Stimulated activated CD4-positive, alpha-beta T cell treated with anti-CD3 and anti-CD28 coated beads, TNF-alpha, amount 100 ng/mL, for 1 hour (primary cell): ENCODE measurements at regions not wholly inside any gene's neighbourhood (a gene's known extent, or its start where the extent isn't known, plus 50 kb on each side); places are given as distances from the start of the nearest gene placed in this dataset.

Experiments
- DNase-seq, 3 donors: peaks; one replicate each; pipeline ENCODE4 v3.0.0-alpha.2; 2020; ENCODE audit warnings: low read depth in 3 of 3, low spot score in 1 of 3

DNA sequence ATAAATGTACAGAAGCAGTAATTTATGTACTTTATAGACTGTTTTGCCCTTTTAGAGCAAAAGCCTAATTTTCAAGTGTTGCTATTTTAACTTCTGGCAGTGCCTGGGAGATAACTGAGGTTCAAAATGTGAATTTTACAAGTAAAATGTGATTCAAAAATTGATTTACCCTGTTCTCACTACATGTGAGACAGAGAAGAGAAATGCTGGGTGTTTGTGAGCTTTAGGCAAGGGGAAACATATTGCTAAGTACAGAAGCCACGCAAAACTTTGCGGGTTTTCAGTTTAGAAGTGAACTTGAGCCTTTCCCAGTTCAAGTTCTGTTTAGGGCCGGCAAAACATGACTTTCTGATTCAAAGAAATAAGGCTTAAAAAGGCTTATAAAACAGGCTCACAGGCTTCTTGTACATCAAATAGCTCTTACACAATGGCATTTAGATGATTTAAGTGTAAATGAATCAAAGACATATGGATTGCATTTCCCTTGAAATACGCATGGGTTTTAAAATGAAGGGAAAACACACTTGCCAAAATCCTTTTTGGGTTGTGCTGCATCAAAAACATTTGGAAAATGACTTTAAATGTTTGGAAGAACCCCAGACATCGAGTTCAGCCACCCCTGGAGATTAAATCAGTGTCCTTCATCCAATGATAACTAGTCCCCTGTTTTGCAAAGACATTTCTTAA is 370.8 kb upstream of the MEF2C start:
- no peak for DNase-seq

DNA sequence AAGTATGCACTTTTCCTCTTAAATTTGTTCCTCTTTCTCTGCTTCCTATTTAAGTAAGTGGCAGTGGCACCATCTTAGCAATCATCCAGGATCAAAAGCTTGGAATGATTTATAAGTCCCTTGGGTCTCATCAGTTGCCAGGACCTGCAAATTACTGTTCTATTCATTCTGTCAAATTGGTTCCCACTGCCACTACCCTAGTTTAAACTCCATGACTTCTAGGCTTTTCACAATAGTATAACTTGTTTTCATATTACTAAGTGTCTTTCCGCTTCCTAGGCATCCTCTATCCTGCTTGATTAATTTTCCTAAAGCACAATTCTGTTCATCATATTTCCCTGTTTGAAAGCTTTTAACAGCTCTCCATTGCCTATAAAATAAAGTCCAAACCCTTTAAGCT is 363.9 kb upstream of the MEF2C start:
- no peak for DNase-seq

DNA sequence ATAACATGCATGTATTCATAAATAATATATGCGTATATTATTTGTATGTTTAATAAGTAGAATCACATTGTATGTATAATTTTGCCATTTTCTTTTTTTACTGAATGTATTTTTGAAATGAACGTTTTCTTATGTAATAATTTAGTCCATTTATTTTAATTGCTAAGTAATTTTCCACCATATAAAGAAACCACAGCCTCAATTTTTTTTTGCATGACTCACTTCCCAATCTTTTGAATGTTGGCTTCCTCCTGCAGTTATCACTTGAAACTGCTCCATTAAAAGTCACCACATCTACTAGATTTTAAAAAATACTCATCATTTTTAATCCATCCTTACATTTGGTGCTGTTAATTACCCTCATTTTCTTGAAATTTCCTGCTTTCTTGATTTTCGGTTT is 363.3 kb upstream of the MEF2C start:
- no peak for DNase-seq

DNA sequence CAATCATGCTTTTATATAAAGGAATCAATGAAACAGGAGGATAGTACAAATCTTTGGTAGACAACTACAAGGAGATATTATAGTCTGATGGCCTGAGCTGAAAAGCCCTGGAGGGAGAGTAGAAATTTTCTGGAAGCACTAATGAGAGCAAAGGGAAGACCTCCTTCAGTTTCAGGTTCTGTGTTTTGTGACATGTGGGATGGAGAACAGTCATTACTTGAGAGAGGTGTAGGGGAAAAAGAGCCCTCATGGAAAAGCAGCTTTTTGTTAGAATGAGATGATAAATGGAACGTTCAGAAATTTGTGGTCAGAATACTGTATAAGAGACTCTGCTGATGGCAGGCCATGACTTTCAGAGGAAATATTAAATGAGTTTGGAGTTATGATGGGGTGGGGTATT is 360.6 kb upstream of the MEF2C start:
- no peak for DNase-seq

DNA sequence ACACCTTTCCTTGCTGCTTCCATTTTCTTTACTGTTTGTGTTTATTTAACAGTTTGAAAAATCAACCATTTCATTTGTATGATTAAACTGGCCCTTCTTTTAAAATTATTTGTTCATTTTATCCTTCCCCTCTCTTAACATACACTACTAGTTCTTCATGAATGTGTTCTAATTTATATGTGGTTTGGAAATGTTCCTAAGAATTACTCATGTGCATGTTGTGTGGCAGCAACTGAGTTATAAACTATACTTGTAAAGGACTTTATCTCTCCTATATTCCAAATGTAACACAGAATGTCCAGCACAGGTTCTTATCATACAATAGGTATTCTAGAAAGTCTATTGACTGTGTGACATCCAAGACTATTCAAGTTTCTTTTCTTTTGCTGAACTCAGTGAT is 358.2 kb upstream of the MEF2C start:
- no peak for DNase-seq

DNA sequence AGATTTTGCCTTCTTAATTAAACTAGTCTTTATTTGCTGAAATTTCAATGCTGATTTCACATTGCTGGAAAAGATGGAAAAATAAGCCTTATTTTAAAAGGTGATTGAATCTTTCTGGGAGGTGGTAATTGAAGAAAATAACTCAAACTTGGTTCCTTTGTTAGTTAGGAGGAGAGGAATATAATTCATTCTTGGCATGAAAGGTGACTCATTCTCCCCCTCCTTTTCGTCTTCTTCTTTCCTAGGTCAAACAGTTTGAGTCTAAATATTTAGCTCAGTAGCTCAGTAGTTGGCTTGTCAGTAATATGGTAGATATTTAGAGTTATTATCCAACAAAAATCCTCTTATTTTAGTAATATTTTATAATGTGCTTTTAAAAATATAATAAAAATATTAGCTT is 353.9 kb upstream of the MEF2C start:
- no peak for DNase-seq

DNA sequence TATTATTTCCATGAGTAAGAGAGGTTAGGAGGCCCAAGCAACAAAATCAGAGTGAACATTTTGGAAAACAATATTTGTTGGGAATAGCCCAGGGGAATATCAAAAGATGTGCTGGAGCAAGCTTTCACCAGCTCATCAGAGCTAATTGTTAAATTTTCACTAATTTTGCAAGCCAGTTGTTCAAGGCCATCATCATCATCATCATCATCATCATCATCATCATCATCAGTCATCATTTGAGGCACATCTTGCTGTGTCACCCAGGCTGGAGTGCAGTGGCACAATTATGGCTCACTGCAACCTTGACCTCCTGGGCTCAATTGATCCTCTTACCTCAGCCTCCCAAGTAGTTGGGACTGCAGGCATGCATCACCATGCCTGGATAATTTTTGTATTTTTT is 350.5 kb upstream of the MEF2C start:
- DNase-seq: no peak

DNA sequence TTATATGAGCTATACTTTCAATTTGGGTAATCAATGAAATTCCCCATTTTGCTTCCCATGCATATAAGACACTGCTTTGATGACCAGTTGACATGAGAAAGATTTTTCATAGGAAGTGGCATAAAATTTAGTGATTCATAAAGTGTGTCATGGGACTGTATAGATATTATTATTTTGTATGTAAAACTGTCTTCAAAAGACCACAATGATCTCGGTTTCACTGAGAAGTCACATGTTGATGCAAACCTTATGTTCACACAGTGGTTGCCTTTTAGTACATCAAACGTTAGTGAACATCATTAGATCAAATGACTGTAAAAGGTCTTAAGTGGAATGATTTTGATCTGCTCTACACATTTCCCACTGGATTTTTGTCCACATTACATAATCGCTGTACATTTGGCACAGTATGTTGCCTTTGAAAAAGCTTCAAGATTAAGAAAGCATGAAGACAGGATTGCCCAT is 349.2 kb upstream of the MEF2C start:
- no peak for DNase-seq

DNA sequence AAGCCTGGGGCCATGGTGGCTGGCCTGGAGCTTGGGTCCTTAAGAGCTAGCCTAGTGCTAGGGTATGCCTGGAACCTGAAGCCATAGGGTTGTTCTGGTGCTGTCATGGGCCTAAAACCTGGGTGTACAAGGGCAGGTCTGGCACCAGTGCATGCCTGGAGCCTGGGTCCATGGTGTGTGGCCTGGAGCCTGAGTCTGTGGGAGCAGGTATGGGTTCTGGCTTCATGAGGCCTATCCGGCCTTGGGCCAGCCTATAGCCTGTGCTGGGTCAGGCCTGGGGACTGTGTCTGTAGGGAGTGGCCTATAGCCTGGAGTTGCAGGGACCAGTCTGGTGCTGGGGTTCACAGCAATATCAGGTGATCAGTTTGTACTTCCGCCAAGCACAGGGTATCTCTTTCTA is 347.2 kb upstream of the MEF2C start:
- no peak for DNase-seq

DNA sequence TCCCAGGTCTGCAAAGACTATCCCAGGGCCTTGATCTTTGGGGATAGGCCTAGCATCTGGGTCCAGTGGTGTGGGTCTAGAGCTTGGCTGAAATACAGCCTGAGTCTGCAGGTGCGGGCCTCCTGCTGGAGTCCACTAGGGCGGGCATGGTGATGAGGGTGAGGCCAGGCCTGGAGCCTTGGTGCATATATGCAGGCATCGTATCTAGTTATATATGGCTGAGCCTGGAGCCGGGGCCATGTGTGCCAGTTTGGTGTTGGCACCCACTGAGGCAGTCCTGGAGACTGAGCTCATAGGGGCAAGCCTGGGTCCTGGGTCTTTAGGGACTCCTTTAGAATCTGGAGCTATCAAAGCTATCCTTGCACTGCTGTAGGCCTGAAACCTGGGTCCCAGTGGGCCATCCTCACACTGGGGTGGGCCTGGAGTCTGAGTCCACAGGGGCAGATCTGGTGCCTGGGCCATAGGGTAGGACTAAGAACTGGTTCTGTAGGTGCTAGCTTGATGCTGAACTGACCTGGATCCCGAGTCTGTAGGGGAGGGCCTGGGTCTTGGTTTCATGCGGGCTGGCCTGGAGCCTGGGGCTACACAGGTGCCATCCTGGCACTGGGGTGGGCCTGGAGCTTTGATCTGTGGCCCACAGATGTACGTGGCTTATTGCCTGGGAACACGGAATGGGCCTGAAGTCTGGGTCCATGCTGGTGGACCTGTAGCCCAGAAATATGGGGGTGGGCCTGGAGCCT is 346.5 kb upstream of the MEF2C start:
- no peak for DNase-seq

DNA sequence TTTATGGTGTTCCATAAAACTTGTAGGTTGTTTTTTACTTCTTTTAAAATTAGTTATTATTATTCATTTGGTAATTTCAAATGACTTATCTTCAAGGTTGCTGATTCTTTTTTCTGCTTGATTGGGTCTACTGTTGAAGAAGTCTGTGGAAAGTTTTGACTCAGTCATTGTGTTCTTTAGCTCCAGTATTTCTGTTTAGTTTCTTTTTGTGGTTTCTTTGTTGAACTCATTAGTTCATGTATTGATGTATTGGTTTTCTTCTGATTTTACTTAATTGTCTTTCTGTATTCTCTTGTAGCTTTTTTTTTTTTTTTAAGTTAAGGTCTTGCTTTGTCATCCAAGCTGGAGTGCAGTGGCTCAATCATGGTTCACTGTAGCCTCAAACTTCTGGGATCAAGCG is 345.4 kb upstream of the MEF2C start:
- DNase-seq: no peak

DNA sequence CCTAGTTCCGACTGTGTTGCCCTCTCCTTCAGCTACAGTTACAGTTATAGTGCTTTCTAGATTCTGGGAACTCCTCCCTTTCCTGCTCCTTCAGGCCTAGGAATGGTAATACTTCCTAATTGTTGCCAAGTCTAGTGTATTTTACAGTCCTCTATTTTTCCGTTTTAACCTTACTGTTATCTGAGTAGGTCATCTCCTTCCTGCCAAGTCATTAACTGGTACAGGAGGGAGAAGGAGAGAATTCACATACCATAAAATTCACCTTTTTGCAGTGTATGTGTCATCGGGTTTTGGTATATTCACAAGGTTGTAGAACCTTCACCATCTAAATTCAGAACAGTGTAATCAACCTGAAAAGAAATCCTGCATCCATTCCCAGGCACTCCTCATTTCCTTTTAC is 335.4 kb upstream of the MEF2C start:
- no peak for DNase-seq

DNA sequence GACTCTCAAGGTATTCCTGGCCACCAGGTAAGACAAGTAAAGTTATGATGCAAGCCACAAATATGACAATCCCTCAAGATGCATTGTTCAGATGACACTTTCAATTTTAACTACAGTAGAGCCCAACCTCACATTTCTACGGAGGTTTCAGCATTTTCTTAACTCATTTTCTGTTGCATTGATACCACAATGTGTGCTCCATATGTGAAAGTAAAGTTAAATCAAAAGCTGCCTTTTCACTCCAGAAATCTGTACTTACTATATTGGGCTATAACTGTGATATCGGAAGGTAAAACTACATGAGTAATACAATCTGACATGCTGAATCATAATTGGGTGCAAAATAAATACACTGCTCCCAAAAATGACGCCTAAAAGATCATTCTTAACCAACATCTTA is 333.6 kb upstream of the MEF2C start:
- DNase-seq: no peak

DNA sequence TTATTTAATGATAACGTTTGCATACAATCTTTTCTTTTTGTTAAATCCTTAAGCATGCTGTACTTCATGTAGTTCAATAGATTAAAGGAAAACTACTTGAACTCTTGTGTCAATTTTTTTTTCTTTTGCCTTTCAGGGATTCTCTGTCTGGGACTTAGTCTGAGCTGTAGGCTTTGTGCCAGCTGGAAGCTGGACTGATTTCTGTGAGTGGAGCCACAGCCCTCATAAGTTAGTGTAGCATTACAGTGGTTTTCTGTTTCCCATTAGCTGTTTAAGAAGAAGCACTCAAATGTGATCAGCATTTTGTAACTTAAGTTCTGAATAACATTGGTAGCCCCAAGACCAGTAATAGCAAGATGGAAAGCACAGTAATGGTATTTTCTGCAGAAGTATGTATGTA is 330.6 kb upstream of the MEF2C start:
- DNase-seq: no peak

DNA sequence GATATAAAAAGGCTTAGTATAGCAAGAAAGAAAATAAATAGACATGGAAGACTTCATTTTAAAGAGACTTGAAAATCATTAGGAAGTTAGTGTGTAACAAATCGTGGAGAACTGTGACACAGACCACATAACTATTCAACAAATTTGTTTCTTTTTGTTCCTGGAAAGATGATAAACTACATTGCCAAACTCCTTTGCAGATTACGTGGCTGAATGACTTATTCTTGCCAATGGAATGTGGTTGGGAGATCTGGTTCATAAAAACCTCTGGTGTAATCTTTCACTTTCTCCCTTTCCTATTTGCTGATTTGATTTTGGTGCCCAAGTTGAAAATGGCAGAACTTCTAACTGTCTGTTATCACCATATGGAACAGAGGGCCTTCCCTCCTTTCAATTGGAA is 328.9 kb upstream of the MEF2C start:
- DNase-seq: no peak

DNA sequence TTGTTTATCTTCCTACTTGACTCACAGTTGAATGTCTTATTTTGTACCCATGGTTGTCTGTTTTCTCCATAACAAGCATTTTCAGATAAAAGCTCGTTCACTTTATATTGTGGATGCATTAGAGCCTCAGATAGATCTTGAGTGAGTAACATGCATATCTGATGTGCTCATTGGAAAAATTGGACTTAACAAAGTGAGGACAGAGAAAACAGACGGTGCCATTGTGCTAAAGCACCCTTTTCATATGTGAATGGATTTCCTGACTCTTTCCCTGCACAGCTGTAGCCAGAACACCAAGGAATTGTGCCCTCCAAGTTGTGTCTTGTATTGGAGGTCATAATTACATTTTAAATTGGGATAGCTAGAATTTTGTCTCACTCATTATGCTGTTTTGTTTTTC is 325.8 kb upstream of the MEF2C start:
- no peak for DNase-seq

DNA sequence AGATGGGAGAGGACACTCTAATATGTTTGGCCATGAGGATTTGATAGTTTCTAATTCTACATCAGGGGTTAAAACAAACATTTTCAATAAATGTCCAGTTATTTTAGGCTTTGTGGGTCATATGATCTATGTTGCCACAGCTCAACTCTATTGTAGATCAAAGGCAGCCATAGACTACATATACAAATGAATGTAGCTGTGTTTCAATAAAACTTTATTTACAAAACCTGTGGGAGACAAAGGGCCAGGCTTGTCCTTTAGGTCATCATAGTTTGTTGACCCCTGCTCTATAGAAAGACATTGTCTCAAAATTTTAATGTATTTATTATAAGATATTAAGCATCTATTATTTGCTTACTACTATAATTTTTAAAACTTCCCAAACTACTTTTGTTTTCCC is 325.4 kb upstream of the MEF2C start:
- no peak for DNase-seq

DNA sequence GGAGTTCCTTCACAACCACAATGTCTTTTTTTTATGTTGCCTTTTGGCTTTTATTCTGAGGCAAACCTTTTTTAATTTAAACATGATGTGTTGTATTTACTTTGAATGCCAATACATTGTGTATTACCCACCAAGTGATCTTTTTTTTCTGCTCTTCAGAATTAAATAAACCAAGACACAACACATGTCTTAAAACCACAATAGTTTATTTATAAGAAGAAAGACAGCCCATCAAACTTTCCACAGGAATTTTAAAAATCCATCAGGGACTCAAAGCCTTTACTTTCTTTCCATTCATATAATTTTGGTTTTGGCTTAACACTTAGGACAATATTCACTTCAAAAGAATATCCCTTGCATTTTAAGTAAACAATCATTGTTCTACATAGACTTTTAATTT is 321.8 kb upstream of the MEF2C start:
- DNase-seq: no peak

DNA sequence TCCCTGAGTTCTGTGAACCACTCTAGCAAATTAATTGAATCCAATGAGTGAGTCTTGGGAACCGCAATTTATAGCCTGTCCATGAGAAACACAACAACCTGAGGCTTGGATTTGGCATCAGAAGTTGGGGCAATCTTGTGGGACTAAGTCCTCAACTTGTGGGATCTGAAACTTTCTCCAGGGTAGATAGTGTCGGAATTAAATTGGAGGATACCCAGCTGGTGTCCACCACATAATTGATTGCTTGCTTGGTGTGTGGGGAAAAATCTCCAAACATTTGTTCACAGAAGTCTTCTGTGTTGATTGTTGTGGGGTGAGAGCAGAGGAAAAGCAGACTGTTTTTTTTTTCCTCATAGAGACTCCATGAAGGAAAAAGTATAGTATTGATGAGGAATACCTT is 320.6 kb upstream of the MEF2C start:
- no peak for DNase-seq

DNA sequence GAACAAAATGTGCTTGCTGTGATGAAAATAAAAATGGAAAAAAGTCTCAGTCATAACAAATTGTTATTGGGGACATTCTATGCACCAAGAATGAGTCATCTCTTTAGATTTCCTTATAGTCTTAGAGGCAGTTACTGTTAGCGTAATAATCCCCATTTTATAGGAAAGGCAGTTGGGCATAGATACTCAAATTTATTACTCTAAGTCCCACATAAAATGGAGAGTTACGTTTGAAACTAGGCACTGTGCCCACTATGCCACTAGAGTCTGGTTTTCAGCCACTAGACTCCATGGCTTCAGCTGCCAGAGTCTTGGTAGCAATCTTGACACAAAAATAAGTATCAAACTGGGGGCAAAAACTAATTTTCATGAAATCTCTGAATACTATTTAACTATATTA is 317.9 kb upstream of the MEF2C start:
- no peak for DNase-seq

DNA sequence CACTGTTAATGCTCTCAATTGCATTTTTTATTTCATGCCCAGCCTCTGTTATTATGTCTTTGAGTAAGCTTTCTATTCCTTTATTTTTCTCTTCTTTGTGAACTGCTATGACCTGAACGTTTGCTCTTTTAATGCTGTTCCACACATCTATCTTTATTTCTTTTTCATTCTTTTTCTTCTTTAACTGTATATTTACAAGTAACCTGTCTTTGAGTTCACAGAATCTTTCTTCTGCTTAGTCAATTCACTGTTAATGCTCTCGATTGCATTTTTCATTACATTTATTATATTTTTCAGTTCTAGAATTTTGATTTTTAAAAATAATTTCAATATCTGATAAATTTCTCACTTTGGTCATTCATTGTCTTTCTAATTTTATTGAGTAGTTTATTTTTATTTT is 316.3 kb upstream of the MEF2C start:
- no peak for DNase-seq

DNA sequence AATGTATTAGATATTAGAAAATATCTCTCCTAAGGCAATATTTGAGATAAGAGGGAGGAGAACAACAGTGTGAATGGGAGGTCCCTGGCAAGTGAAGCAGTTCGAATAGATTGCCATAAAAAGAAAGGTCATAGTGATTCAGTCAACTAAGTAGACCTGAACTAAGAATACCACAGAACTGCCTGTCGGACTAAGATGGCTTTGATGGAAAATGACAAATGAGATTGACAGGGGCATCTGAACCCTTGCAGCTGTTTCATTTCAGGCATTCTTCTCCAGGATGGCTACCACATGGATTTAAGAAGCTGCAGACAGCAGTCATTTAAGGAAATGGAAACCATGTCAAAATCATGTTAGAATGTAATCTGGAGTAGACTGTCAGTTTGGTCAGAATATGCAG is 308.4 kb upstream of the MEF2C start:
- DNase-seq: no peak
